ENCODE measurements at regions not wholly inside any gene's neighbourhood (a gene's known extent, or its start where the extent isn't known, plus 50 kb on each side); places are given as distances from the start of the nearest gene placed in this dataset.
"Not testable (repeated sequence)": the region's sequence is repeated elsewhere in the genome, so short reads cannot be mapped to it uniquely, and the experiment has no call there.

- DNase-seq (ENCODE audit: low read depth) = no peak
Measured at GRCh38 chr3:153840487-153840886, 280.7 kb upstream of the ARHGEF26 start.

GRCh38 chr3:153843994-153844393 is 277.2 kb upstream of the ARHGEF26 start:
- no peak for DNase-seq (ENCODE audit: low read depth)

GRCh38 chr3:153845311-153845710 is 275.9 kb upstream of the ARHGEF26 start:
- DNase-seq (ENCODE audit: low read depth) = no peak

- no peak for DNase-seq (ENCODE audit: low read depth)
Measured at GRCh38 chr3:153848702-153849101, 272.5 kb upstream of the ARHGEF26 start.

- no peak for DNase-seq (ENCODE audit: low read depth)
Measured at GRCh38 chr3:153852355-153852754, 268.8 kb upstream of the ARHGEF26 start.

GRCh38 chr3:153853163-153853562 is 268.0 kb upstream of the ARHGEF26 start:
- no peak for DNase-seq (ENCODE audit: low read depth)

- no peak for DNase-seq (ENCODE audit: low read depth)
Measured at GRCh38 chr3:153855772-153856171, 265.4 kb upstream of the ARHGEF26 start.

GRCh38 chr3:153856932-153857331 is 264.3 kb upstream of the ARHGEF26 start:
- no peak for DNase-seq (ENCODE audit: low read depth)

GRCh38 chr3:153864793-153865192 is 256.4 kb upstream of the ARHGEF26 start:
- no peak for DNase-seq (ENCODE audit: low read depth)

- DNase-seq (ENCODE audit: low read depth) = no peak
Measured at GRCh38 chr3:153866901-153867300, 254.3 kb upstream of the ARHGEF26 start.

- DNase-seq (ENCODE audit: low read depth) = not testable (repeated sequence)
Measured at GRCh38 chr3:153874348-153874747, 246.8 kb upstream of the ARHGEF26 start.

- DNase-seq (ENCODE audit: low read depth) = no peak
Measured at GRCh38 chr3:153880493-153880892, 240.7 kb upstream of the ARHGEF26 start.

- no peak for DNase-seq (ENCODE audit: low read depth)
Measured at GRCh38 chr3:153881201-153881600, 240.0 kb upstream of the ARHGEF26 start.

- no peak for DNase-seq (ENCODE audit: low read depth)
Measured at GRCh38 chr3:153885359-153885758, 235.8 kb upstream of the ARHGEF26 start.

- DNase-seq (ENCODE audit: low read depth) = no peak
Measured at GRCh38 chr3:153889905-153890334, 231.3 kb upstream of the ARHGEF26 start.

- DNase-seq (ENCODE audit: low read depth) = no peak
Measured at GRCh38 chr3:153892126-153892525, 229.1 kb upstream of the ARHGEF26 start.

GRCh38 chr3:153894857-153895256 is 226.3 kb upstream of the ARHGEF26 start:
- DNase-seq (ENCODE audit: low read depth) = no peak

- DNase-seq (ENCODE audit: low read depth) = no peak
Measured at GRCh38 chr3:153896197-153896596, 225.0 kb upstream of the ARHGEF26 start.

GRCh38 chr3:153897025-153897723 is 224.0 kb upstream of the ARHGEF26 start:
- no peak for DNase-seq (ENCODE audit: low read depth)

- no peak for DNase-seq (ENCODE audit: low read depth)
Measured at GRCh38 chr3:153897842-153898241, 223.3 kb upstream of the ARHGEF26 start.

- no peak for DNase-seq (ENCODE audit: low read depth)
Measured at GRCh38 chr3:153901152-153901551, 220.0 kb upstream of the ARHGEF26 start.

- DNase-seq (ENCODE audit: low read depth) = no peak
Measured at GRCh38 chr3:153901991-153902390, 219.2 kb upstream of the ARHGEF26 start.

- no peak for DNase-seq (ENCODE audit: low read depth)
Measured at GRCh38 chr3:153903430-153903829, 217.8 kb upstream of the ARHGEF26 start.

GRCh38 chr3:153906366-153906765 is 214.8 kb upstream of the ARHGEF26 start:
- DNase-seq (ENCODE audit: low read depth) = no peak

All from stimulated activated CD8-positive, alpha-beta memory T cell treated with anti-CD3 and anti-CD28 coated beads, Interleukin-12 subunit alpha, Interleukin-12 subunit beta, amount 100 ng/mL, for 4 hours (primary cell).